ENCODE measurements at regions not wholly inside any gene's neighbourhood (a gene's known extent, or its start where the extent isn't known, plus 50 kb on each side); places are given as distances from the start of the nearest gene placed in this dataset.

DNA sequence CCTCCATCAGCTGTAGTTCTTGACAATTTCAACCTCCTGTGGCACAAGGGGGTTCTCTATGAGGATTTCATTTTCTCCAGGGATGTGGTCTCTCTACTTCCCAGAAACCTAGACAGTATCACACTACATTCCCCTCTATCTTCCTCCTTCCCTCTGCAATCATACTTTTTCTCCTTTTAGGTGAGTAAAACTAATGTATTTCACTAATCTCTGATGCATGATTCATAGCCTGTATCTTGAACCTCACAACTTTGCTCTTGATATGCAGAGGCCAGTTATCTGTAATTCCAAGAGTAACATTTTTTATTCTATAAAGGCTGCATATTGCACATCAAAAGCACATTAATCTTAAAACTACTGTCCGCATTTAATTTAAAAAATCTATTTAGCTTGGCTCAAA is 449.6 kb downstream of the RFPL4B start:
- Histone ChIP-seq H3K9me3 (no peaks in the 10 kb centered on the region), H3K4me3 (no peak overlapping the region), H3K4me1 (no peaks in the 10 kb centered on the region), H3K27ac (no peak overlapping the region), H3K36me3 (no peaks in the 10 kb centered on the region), H3K27me3 (no peaks in the 10 kb centered on the region)
- intact Hi-C loops (cut with DNase I) = no loop called here
- DNase-seq = no peak
- TF ChIP-seq, protein P1, sequence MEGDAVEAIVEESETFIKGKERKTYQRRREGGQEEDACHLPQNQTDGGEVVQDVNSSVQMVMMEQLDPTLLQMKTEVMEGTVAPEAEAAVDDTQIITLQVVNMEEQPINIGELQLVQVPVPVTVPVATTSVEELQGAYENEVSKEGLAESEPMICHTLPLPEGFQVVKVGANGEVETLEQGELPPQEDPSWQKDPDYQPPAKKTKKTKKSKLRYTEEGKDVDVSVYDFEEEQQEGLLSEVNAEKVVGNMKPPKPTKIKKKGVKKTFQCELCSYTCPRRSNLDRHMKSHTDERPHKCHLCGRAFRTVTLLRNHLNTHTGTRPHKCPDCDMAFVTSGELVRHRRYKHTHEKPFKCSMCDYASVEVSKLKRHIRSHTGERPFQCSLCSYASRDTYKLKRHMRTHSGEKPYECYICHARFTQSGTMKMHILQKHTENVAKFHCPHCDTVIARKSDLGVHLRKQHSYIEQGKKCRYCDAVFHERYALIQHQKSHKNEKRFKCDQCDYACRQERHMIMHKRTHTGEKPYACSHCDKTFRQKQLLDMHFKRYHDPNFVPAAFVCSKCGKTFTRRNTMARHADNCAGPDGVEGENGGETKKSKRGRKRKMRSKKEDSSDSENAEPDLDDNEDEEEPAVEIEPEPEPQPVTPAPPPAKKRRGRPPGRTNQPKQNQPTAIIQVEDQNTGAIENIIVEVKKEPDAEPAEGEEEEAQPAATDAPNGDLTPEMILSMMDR (IDR thresholded peaks at IDR 0.05) = no peak
- no peak for TF ChIP-seq POLR2A (IDR thresholded peaks at IDR 0.05)
- 83 to 100% methylated on average over 1 of the region's 1 CpG for WGBS, 2 donors

DNA sequence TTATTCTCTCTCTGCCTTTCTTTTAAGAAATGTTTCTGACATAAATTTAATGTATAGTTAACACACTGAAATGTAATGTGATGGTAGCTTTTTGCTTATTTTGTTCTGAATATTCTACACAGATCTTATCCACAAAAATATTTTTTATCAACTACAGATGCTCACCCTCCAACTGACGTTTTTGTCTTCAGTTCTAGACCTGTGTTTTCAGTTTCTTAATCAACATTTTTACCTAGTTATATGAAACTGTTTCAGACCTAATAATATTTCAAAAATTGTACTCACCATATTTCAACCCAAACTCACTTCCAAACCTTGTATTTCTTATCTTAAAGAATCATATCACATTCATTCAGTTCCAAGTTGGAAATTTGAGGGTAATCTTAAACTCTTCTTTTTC is 452.8 kb downstream of the RFPL4B start:
- Histone ChIP-seq H3K36me3 (no peaks in the 10 kb centered on the region), H3K4me3 (no peak overlapping the region), H3K27ac (no peak overlapping the region), H3K9me3 (no peaks in the 10 kb centered on the region), H3K27me3 (no peaks in the 10 kb centered on the region), H3K4me1 (no peaks in the 10 kb centered on the region)
- DNase-seq = no peak
- 50 to 54% methylated on average over 1 of the region's 1 CpG for WGBS, 2 donors
- intact Hi-C loops (cut with DNase I) = no loop called here
- TF ChIP-seq, protein P1 (IDR thresholded peaks at IDR 0.05) = no peak
- TF ChIP-seq POLR2A (IDR thresholded peaks at IDR 0.05) = no peak

DNA sequence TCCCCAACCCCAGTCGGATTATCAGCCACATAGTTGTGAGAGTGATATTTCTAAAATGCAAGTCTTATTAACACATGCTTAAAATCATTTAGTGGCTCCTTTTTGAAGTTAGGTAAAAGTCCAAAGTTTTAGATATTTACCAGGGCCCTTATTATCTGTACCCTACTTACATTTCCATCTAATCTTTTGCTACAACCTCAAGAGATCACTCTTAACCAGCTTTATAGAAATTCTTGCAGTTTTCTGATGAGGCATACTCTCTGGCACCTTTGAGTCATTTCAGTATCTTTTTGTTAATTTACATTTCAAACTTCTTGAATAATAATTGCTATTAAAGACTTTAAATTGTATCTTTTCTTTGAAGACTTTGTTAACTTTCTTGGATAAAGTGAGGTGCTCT is 453.3 kb downstream of the RFPL4B start:
- Histone ChIP-seq H3K4me1 (no peaks in the 10 kb centered on the region), H3K27me3 (no peaks in the 10 kb centered on the region), H3K9me3 (no peaks in the 10 kb centered on the region), H3K36me3 (no peaks in the 10 kb centered on the region), H3K27ac (no peak overlapping the region), H3K4me3 (no peak overlapping the region)
- WGBS, 2 donors = 86% methylated on average over 1 of the region's 1 CpG
- DNase-seq = no peak
- no peak for TF ChIP-seq POLR2A (IDR thresholded peaks at IDR 0.05)
- intact Hi-C loops (cut with DNase I) = no loop called here

DNA sequence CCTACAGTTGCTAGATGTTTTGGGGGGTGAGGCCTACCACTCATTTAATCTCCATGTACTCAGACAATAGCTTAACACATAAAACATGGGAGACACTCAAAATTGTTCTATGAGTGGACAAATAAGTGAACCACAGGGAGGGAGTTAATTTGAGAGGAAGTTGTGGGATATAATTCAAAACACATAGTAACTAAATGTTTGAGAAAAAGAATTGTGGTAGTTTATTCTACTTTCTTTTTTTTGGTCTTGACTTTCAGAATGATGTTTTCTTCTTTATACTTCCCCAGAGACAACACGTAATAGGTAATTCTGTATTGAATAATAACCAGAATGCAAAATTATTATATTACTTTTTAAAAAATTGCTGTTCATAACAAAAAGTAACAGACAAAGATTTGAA is 453.8 kb downstream of the RFPL4B start:
- Histone ChIP-seq H3K4me3 (no peak overlapping the region), H3K4me1 (no peaks in the 10 kb centered on the region), H3K36me3 (no peaks in the 10 kb centered on the region), H3K9me3 (no peaks in the 10 kb centered on the region), H3K27me3 (no peaks in the 10 kb centered on the region), H3K27ac (no peak overlapping the region)
- no peak for DNase-seq
- WGBS, 2 donors = 89 to 90% methylated on average over 1 of the region's 1 CpG
- intact Hi-C loops (cut with DNase I) = no loop called here
- TF ChIP-seq, protein P1 (IDR thresholded peaks at IDR 0.05) = no peak
- TF ChIP-seq POLR2A (IDR thresholded peaks at IDR 0.05) = no peak

DNA sequence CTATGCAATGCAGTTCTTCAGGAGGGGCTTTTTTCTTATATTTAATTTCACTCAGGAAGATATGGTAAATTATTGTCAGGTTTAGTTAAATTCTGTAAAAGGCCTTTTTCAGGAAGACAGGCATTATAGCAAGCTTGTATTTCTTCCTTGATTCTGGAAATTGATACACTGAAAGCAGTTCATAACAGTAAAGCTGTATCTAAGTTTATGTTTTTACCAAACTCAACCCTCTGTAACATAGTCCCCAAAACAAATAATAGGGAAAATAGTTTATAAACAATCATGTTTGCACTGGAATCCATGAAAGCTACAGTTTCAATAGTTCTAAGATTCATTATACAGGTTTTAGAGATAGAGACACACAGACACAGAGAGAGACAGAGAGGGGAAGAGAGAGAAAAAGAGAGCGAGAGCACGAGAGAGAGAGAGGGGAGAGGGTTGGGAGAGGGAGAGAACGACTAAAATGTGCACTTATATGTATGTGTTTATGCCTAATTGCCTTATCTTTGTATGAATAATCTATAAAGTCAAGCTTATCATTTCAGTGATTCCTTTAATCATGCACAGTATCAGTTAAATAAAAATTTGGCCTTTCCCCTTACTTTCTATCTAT is 454.4 kb downstream of the RFPL4B start:
- no peak for DNase-seq
- no peak overlapping the region for H3K27ac ChIP-seq
- TF ChIP-seq POLR2A (IDR thresholded peaks at IDR 0.05) = no peak
- TF ChIP-seq, protein P1 (IDR thresholded peaks at IDR 0.05) = no peak
- intact Hi-C loops (cut with DNase I) = no loop called here
- H3K4me3 ChIP-seq = no peak overlapping the region
- H3K4me1 ChIP-seq = no peaks in the 10 kb centered on the region
- no peaks in the 10 kb centered on the region for H3K9me3 ChIP-seq
- no peaks in the 10 kb centered on the region for H3K27me3 ChIP-seq
- H3K36me3 ChIP-seq = no peaks in the 10 kb centered on the region
- 65 to 77% methylated on average over 3 of the region's 3 CpGs for WGBS, 2 donors

DNA sequence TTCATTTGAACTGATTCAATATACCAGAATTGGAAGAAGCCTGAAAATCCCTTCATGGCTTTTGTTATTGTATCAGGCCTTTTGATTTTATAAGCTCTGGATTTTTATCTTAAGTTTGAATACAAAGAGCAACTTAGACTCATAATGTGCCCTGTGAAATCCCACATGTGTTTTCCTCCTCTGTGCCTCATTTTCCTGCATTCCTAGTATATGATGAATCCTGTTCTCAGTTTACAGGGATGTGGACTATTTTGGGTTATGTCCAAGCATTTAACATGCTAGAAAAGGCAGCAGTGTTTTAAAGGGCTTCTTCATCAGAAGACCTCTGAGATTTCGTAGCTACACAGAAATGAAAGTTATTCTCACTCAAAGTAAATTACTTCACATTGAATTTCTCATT is 455.0 kb downstream of the RFPL4B start:
- 65 to 68% methylated on average over 1 of the region's 1 CpG for WGBS, 2 donors
- DNase-seq = no peak
- TF ChIP-seq, protein P1 (IDR thresholded peaks at IDR 0.05) = no peak
- TF ChIP-seq POLR2A (IDR thresholded peaks at IDR 0.05) = no peak
- Histone ChIP-seq H3K27me3 (no peaks in the 10 kb centered on the region), H3K36me3 (no peaks in the 10 kb centered on the region), H3K4me1 (no peaks in the 10 kb centered on the region), H3K4me3 (no peak overlapping the region), H3K9me3 (no peaks in the 10 kb centered on the region), H3K27ac (no peak overlapping the region)
- intact Hi-C loops (cut with DNase I) = no loop called here

All from esophagus squamous epithelium (tissue), 5 donors.